ENCODE measurements at regions not wholly inside any gene's neighbourhood (a gene's known extent, or its start where the extent isn't known, plus 50 kb on each side); places are given as distances from the start of the nearest gene placed in this dataset.
A peak's percentile ranks its signal among the peaks of the same experiment; 100 is the strongest.

DNA sequence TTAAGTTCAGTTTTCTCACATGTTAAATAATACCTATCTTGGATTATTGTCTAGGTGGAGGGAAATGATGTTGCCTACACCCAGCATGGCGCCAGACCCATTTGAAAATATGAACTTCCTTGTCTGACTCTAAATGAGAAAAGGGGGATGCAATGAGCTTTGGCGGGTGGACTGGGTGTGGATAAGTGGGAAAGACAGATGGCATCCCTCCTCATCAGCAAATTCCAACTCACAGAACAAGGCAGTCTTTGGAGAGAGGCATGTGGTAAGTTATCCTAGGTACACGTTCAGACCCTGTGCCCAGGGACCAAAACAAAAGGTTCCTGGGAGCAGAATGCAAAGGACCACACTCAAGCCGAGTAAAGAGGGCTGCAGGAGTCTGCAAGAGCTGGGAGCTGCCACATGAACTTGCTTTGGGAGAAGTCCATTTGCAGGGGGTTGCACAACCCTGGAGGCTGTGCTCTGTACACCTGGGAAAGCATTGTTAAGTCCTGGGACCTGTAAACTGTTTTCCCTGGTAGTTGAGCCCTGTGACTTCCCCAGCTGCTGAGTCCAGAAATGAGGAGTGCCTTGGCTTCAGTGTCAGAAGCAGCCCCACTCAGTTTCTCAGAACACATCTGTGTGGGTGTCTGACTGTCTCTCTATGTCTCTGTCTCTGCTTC lies 102.3 kb upstream of the TPM1 start:
- DNase-seq (ENCODE audit: low read depth) = no peak
- TF ChIP-seq, protein P1, sequence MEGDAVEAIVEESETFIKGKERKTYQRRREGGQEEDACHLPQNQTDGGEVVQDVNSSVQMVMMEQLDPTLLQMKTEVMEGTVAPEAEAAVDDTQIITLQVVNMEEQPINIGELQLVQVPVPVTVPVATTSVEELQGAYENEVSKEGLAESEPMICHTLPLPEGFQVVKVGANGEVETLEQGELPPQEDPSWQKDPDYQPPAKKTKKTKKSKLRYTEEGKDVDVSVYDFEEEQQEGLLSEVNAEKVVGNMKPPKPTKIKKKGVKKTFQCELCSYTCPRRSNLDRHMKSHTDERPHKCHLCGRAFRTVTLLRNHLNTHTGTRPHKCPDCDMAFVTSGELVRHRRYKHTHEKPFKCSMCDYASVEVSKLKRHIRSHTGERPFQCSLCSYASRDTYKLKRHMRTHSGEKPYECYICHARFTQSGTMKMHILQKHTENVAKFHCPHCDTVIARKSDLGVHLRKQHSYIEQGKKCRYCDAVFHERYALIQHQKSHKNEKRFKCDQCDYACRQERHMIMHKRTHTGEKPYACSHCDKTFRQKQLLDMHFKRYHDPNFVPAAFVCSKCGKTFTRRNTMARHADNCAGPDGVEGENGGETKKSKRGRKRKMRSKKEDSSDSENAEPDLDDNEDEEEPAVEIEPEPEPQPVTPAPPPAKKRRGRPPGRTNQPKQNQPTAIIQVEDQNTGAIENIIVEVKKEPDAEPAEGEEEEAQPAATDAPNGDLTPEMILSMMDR (conservative IDR thresholded peaks at IDR 0.05; ENCODE audit: control insufficient read depth, insufficient read depth, low read depth, low read length) = no peak
- H3K4me3 ChIP-seq (ENCODE audit: control insufficient read depth, low read depth, low read length) = no peak overlapping the region

DNA sequence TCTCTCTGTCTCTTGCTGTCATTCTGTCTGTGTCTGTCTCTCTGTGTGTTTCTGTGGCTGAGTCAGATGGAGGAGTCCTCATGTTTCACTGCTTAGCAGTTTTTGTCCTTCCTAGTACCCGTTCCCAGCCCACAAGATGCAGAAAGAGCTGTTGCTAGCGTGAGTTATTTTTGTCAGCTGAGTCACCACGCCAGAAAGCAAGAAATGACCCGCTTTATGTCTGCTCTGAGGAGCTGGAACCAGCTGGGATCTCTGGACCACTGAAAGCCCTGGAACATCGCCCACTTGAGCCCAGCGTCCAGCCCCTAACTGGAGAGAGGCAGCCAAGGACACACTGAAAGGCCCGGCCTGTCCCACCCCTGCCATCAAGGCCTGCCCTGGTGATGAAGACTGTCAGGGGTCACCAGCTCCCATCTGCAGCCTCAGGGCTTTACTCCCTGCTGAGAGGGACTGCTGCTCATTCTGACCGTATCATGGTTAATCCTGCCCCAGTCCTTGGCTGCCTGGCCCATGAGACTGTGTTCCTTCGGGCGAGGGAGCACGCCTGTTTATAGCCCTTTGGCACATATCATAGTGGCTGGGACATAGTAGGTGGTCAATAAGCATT lies 101.7 kb upstream of the TPM1 start:
- H3K4me3 ChIP-seq (ENCODE audit: control insufficient read depth, low read depth, low read length) = no peak overlapping the region
- TF ChIP-seq, protein P1 (conservative IDR thresholded peaks at IDR 0.05; ENCODE audit: control insufficient read depth, insufficient read depth, low read depth, low read length) = no peak
- DNase-seq (ENCODE audit: low read depth) = peak; percentile 97

DNA sequence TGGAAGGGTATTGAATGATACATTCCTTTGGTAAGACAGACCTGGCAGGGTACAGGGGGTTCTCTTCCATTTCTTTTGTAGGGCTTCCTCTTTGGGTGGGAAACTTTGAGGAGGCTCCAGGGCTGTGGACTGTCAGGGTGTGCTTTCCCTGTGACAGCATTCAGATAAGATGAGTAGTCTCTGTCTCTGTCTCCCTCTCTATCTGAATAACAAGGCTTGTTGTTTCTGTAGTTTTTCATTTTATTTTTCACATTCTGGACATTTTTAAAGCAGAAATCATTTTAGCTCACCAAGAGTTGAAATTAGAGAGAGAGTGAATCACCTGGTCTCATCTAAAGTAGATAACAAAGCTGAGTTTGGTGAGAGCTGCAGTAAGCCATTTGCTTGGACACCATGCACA lies 100.8 kb upstream of the TPM1 start:
- no peak overlapping the region for H3K4me3 ChIP-seq (ENCODE audit: control insufficient read depth, low read depth, low read length)
- TF ChIP-seq, protein P1 (conservative IDR thresholded peaks at IDR 0.05; ENCODE audit: control insufficient read depth, insufficient read depth, low read depth, low read length) = no peak
- peak; percentile 10 for DNase-seq (ENCODE audit: low read depth)

DNA sequence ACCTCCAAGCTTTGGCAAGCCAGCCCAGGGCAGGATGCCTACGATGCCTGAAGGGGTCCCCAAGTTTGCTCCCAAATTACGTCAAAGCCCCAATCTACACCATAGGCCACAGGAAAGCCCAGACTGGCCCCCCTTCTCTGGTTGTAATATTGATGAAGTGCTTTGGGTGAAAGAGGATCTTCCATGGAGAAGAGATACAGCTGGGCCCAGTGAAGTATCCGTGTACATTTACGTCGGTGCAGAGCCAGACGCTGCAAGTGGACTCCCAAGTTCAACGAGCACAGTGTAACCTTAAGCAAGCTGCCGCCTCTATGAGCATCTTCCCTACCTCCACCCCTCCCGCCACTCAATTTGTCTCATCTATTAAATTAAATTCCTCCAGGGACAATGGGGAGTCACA lies 100.1 kb upstream of the TPM1 start:
- TF ChIP-seq, protein P1 (conservative IDR thresholded peaks at IDR 0.05; ENCODE audit: control insufficient read depth, insufficient read depth, low read depth, low read length) = no peak
- H3K4me3 ChIP-seq (ENCODE audit: control insufficient read depth, low read depth, low read length) = no peak overlapping the region
- no peak for DNase-seq (ENCODE audit: low read depth)

DNA sequence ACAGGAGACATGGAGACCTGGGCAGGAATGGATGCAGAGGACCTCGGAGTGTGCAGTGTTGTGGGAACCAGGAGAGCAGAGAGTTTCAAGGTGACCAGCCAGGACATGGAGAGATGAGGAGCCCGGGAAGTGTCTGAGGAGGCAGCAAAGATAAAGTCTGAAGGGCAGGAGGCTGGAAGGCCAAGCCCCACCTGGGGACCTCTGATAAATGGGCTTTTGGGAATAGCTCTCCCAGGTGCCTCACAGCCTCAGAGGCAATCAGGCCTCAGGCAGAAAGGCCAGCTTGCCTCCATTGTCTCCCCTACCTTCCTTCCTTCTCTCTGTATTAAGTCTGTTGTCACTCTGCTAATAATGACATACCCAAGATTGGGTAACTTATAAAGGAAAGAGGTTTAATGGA lies 97.5 kb upstream of the TPM1 start:
- DNase-seq (ENCODE audit: low read depth) = no peak
- TF ChIP-seq, protein P1 (conservative IDR thresholded peaks at IDR 0.05; ENCODE audit: control insufficient read depth, insufficient read depth, low read depth, low read length) = no peak
- no peak overlapping the region for H3K4me3 ChIP-seq (ENCODE audit: control insufficient read depth, low read depth, low read length)

DNA sequence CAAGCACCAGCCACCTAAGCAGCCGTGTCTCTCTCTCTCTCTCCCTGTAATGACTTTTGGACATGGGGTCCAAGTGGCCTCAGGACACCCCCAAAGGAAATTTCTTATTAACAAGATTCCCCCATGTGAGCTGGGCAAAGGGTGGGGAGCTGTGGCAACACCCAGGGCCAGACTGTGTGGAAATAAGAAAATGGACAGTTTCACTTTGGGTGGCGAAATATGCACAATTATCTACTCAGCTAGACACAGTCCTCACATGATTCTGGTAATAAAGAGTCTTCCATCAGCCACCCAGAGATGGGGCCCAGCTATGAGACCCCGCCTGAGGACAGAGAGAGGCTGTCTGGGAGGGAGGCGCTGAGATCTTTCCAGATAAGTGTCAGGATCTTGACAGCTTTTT lies 96.8 kb upstream of the TPM1 start:
- TF ChIP-seq, protein P1 (conservative IDR thresholded peaks at IDR 0.05; ENCODE audit: control insufficient read depth, insufficient read depth, low read depth, low read length) = no peak
- DNase-seq (ENCODE audit: low read depth) = no peak
- no peak overlapping the region for H3K4me3 ChIP-seq (ENCODE audit: control insufficient read depth, low read depth, low read length)
